ENCODE measurements at regions not wholly inside any gene's neighbourhood (a gene's known extent, or its start where the extent isn't known, plus 50 kb on each side); places are given as distances from the start of the nearest gene placed in this dataset.

DNA sequence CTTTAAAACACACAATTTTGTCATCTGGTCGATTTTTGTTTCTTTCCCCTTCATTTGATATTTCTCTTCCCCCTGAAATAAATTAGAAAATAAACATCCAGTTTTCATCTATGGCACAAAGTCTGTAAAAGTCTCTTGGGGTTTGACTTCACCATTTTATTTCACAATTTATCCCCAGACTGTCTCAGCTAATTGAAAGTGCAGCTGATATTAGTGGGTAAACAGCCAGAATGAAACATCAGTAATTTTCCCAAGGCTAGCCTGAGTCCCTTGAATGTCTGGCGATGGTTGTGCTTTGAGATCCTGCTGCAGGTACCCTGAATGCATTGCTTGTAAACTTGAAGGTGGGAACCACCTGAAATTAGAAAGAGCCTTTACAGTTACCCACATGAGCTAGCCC is 60.6 kb upstream of the NEBL start:
- no peak for TF ChIP-seq NFIC (IDR thresholded peaks at IDR 0.05)

GRCh38 chr10:20956843-20957242 is 59.7 kb upstream of the NEBL start:
- TF ChIP-seq EGR1 (IDR thresholded peaks at IDR 0.05) (no peak), YY1 (IDR thresholded peaks at IDR 0.05; ENCODE audit: low read depth) (no peak), NFIC (IDR thresholded peaks at IDR 0.05) (no peak), TAF1 (IDR thresholded peaks at IDR 0.05; ENCODE audit: low read depth) (no peak), ZBTB7A (IDR thresholded peaks at IDR 0.05; ENCODE audit: low read depth) (no peak), EP300 (IDR thresholded peaks at IDR 0.05; ENCODE audit: borderline replicate concordance) (no peak), FOXM1 (IDR thresholded peaks at IDR 0.05; ENCODE audit: borderline replicate concordance, low read depth) (no peak), TCF12 (IDR thresholded peaks at IDR 0.05; ENCODE audit: low read depth) (no peak), MAX (IDR thresholded peaks at IDR 0.05) (no peak), CEBPB (IDR thresholded peaks at IDR 0.05) (no peak), RAD21 (IDR thresholded peaks at IDR 0.05; ENCODE audit: low read depth) (no peak), TEAD4 (IDR thresholded peaks at IDR 0.05) (no peak)
- TF ChIP-seq, protein P1, sequence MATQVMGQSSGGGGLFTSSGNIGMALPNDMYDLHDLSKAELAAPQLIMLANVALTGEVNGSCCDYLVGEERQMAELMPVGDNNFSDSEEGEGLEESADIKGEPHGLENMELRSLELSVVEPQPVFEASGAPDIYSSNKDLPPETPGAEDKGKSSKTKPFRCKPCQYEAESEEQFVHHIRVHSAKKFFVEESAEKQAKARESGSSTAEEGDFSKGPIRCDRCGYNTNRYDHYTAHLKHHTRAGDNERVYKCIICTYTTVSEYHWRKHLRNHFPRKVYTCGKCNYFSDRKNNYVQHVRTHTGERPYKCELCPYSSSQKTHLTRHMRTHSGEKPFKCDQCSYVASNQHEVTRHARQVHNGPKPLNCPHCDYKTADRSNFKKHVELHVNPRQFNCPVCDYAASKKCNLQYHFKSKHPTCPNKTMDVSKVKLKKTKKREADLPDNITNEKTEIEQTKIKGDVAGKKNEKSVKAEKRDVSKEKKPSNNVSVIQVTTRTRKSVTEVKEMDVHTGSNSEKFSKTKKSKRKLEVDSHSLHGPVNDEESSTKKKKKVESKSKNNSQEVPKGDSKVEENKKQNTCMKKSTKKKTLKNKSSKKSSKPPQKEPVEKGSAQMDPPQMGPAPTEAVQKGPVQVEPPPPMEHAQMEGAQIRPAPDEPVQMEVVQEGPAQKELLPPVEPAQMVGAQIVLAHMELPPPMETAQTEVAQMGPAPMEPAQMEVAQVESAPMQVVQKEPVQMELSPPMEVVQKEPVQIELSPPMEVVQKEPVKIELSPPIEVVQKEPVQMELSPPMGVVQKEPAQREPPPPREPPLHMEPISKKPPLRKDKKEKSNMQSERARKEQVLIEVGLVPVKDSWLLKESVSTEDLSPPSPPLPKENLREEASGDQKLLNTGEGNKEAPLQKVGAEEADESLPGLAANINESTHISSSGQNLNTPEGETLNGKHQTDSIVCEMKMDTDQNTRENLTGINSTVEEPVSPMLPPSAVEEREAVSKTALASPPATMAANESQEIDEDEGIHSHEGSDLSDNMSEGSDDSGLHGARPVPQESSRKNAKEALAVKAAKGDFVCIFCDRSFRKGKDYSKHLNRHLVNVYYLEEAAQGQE (IDR thresholded peaks at IDR 0.05; ENCODE audit: low read depth), result no peak
- TF ChIP-seq, protein P2, sequence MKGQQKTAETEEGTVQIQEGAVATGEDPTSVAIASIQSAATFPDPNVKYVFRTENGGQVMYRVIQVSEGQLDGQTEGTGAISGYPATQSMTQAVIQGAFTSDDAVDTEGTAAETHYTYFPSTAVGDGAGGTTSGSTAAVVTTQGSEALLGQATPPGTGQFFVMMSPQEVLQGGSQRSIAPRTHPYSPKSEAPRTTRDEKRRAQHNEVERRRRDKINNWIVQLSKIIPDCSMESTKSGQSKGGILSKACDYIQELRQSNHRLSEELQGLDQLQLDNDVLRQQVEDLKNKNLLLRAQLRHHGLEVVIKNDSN (IDR thresholded peaks at IDR 0.05), result no peak

GRCh38 chr10:20955355-20955893 is 58.3 kb upstream of the NEBL start:
- no peak for TF ChIP-seq NFIC (IDR thresholded peaks at IDR 0.05)
- TF ChIP-seq YY1 (IDR thresholded peaks at IDR 0.05; ENCODE audit: low read depth), result no peak
- no peak for TF ChIP-seq RAD21 (IDR thresholded peaks at IDR 0.05; ENCODE audit: low read depth)
- TF ChIP-seq, protein P2 (IDR thresholded peaks at IDR 0.05), result no peak
- no peak for TF ChIP-seq TEAD4 (IDR thresholded peaks at IDR 0.05)
- no peak for TF ChIP-seq CEBPB (IDR thresholded peaks at IDR 0.05)
- TF ChIP-seq CREB1 (IDR thresholded peaks at IDR 0.05; ENCODE audit: low read depth), result no peak
- no peak for TF ChIP-seq EP300 (IDR thresholded peaks at IDR 0.05; ENCODE audit: borderline replicate concordance)
- no peak for TF ChIP-seq TCF12 (IDR thresholded peaks at IDR 0.05; ENCODE audit: low read depth)
- no peak for TF ChIP-seq MAX (IDR thresholded peaks at IDR 0.05)
- TF ChIP-seq, protein P1 (IDR thresholded peaks at IDR 0.05; ENCODE audit: low read depth), result no peak
- TF ChIP-seq EGR1 (IDR thresholded peaks at IDR 0.05), result no peak
- no peak for TF ChIP-seq TAF1 (IDR thresholded peaks at IDR 0.05; ENCODE audit: low read depth)
- TF ChIP-seq ZBTB7A (IDR thresholded peaks at IDR 0.05; ENCODE audit: low read depth), result no peak

GRCh38 chr10:20954519-20954918 is 57.4 kb upstream of the NEBL start:
- TF ChIP-seq CEBPB (IDR thresholded peaks at IDR 0.05) (no peak), RAD21 (IDR thresholded peaks at IDR 0.05; ENCODE audit: low read depth) (no peak), TCF12 (IDR thresholded peaks at IDR 0.05; ENCODE audit: low read depth) (no peak), YY1 (IDR thresholded peaks at IDR 0.05; ENCODE audit: low read depth) (no peak), EP300 (IDR thresholded peaks at IDR 0.05; ENCODE audit: borderline replicate concordance) (no peak), TEAD4 (IDR thresholded peaks at IDR 0.05) (no peak), CREB1 (IDR thresholded peaks at IDR 0.05; ENCODE audit: low read depth) (no peak), EGR1 (IDR thresholded peaks at IDR 0.05) (no peak), TAF1 (IDR thresholded peaks at IDR 0.05; ENCODE audit: low read depth) (no peak), ZBTB7A (IDR thresholded peaks at IDR 0.05; ENCODE audit: low read depth) (no peak), MAX (IDR thresholded peaks at IDR 0.05) (no peak), FOXM1 (IDR thresholded peaks at IDR 0.05; ENCODE audit: borderline replicate concordance, low read depth) (no peak), NFIC (IDR thresholded peaks at IDR 0.05) (no peak)
- TF ChIP-seq, protein P1 (IDR thresholded peaks at IDR 0.05; ENCODE audit: low read depth), result no peak
- TF ChIP-seq, protein P2 (IDR thresholded peaks at IDR 0.05), result no peak

Measured in Ishikawa (cell line).